SK-N-MC (cell line): ENCODE measurements at regions not wholly inside any gene's neighbourhood (a gene's known extent, or its start where the extent isn't known, plus 50 kb on each side); places are given as distances from the start of the nearest gene placed in this dataset.

Experiments
- EZH2 ChIP-seq: fragments of 200-600 bp; sonication (generic); IDR thresholded peaks from one replicate; pipeline ENCODE4 v1.6.1; 2017; ENCODE audit warnings: antibody characterized with exemption
- FOXP2 ChIP-seq: optimal IDR thresholded peaks from 2 replicates; pipeline ENCODE3; 2011; ENCODE audit warnings: mild to moderate bottlenecking, moderate library complexity; ENCODE audit not compliant: insufficient read depth; ENCODE audit errors: extremely low read length, control extremely low read depth

DNA sequence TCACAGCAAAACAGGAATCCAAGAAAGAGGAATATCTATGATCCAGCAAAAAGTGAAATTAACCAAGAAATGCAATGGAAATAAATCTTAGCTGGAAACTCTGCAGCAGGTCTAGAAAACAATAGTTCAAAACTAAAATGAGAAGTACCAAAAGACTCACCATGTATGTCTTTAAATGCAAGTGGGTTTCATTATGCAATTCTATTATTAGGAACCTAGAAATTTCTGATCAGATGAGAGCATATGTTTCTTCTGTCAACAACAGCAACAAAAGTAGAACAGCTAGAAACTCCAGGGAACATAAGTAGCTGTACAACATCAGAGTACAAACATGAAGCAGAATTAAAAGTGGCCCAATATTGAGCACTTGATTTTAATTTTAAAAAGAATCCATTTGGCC lies 304.0 kb downstream of the ARHGAP12 start:
- no peak for TF ChIP-seq FOXP2
- TF ChIP-seq EZH2, result no peak
